HG03575 (cell line): ENCODE measurements at regions not wholly inside any gene's neighbourhood (a gene's known extent, or its start where the extent isn't known, plus 50 kb on each side); places are given as distances from the start of the nearest gene placed in this dataset.
A peak's percentile ranks its signal among the peaks of the same experiment; 100 is the strongest.

ENCODE experiments used
- ATAC-seq: cut with Tn5 transposase; IDR thresholded peaks from one replicate; pipeline ENCODE4 v1.9.1; 2021; ENCODE audit not compliant: unreplicated experiment, insufficient number of reproducible peaks, low FRiP score; ENCODE audit errors: extremely low read depth

DNA sequence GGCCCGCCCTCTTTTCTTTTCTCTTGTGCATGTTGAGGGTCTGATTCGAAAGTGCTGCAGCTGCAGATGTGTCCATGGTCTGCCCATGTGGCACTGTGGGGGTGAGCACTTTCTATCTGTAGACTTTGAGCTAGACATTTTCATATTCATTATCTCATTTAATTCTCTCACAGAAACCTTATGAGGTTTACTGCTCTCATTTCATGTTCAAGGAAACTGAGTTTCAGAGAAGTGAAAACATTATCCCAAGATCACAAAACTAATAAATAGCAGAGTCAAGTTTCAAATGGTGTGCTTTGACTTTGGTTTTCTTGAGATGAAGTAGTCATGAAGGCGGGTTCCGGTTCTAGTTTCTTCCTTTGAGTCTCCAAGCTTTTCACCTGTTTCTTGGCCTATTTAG lies 536.5 kb upstream of the ZNF462 start:
- ATAC-seq = no peak

DNA sequence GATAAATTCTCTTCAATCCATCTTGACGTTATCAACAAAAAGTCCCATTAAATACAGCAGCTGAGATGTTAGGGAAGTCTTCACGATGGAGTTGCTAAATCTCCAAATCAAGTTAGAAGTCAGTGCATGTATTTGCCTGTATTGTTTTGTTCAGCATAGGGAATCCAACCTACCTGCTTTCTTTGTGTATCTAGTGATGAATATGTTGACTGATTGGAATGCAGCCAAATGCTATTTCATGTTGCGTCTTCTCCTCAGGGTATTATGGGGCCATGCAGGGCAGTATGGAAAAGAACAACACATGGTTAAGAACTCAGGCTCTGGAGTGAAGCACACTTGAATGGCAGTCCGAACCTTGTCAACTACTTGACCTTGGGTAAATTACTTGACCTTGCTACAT lies 529.5 kb upstream of the ZNF462 start:
- no peak for ATAC-seq

DNA sequence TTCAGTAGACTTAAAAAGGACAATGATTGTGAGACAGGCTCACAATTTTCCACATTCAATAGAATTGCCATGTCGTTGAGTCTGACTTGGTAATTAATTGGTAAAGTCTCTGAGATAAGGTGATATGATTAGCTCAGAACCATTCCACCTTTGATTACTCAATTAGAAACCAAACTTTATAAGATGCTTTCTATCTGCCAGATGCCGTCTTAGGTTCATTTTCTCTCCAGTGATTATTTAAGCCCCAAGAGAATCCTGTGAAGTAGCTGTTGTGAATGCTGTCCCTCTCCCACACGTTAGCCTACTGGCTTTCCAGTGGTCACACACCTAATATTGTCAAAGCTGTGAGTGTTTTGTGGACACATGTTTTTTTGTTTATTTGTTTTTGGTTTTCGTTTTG lies 528.9 kb upstream of the ZNF462 start:
- no peak for ATAC-seq

- ATAC-seq = no peak
Measured at GRCh38 chr9:106339882-106340281, 523.1 kb upstream of the ZNF462 start.

- no peak for ATAC-seq
Measured at GRCh38 chr9:106350777-106351176, 512.2 kb upstream of the ZNF462 start.

GRCh38 chr9:106356924-106357323 lies 506.0 kb upstream of the ZNF462 start:
- no peak for ATAC-seq

DNA sequence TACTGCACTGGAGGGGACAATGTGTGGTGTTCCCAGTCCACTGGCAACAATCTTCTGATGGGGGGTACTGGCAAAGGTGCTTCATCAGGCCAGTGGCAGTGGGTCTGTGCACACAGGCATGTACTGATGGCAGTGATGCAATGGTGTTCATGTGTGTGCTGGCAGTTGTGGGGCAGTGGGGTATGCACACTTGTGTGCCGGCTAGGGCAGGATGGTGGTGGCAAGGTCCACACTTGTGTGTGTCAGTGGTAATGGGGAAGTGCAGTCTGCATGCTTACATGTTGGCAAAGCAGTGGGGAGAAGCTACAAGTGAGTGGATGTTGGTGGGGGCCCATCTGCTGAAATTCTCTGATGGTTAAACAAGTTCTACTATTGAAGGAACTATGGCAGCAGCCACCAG lies 504.6 kb upstream of the ZNF462 start:
- ATAC-seq = no peak

DNA sequence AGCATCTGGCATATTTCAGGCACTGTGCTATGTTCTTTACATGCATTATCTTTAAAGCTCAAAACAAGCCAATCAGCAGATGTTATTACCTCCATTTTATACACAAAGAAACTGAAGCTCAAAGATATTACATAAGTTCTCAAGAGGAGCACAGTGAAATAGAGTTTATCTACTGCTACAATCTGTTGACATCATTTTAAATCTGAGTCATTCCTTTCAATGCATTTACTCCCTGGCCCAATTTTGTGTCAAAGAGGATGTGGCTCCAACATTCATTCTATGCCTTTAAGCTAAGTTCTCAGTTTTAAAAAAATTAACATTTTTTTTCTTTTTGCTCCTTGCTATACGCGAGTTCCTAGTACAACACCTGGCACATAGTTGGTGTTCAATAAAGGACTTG lies 486.3 kb upstream of the ZNF462 start:
- no peak for ATAC-seq

DNA sequence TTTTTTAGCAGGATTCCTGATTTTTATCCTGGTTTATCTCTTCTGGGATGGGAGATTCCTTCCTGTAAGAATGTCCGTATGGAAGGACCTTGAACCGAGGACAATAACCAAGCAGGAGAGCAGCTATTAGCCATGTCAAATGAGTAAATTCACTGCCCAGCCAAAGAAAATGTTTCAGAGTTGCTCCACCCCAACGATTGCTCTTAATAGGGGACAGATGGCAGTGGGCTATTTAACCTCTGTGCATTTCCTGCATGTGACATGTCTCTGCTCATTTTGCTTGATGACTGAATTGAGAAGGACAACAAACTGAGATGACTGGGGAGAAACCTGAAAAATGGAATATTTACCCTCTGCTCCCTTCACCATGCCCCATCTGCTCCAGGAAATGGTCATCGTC lies 479.9 kb upstream of the ZNF462 start:
- ATAC-seq = no peak

DNA sequence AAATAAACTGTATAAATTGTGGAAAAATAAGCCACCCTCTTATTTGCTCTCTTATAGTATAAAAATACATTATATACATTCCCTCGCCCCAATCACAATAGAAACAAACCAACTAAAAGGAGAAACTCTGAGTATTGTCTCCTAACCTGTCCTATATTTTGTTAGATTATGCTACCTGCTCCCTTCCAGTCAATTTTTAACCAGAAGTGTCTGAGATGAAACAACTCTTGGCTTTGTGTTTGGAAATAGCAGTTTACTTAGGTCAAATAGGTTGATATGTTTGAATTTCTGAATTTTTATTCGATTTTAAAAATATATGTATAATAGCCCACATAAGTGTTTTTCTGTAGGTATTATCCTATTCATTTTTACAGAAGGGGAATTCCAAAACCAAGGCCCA lies 475.0 kb upstream of the ZNF462 start:
- no peak for ATAC-seq

- no peak for ATAC-seq
Measured at GRCh38 chr9:106393226-106393625, 469.7 kb upstream of the ZNF462 start.

- ATAC-seq = no peak
Measured at GRCh38 chr9:106400170-106400569, 462.8 kb upstream of the ZNF462 start.

- no peak for ATAC-seq
Measured at GRCh38 chr9:106400950-106401349, 462.0 kb upstream of the ZNF462 start.

DNA sequence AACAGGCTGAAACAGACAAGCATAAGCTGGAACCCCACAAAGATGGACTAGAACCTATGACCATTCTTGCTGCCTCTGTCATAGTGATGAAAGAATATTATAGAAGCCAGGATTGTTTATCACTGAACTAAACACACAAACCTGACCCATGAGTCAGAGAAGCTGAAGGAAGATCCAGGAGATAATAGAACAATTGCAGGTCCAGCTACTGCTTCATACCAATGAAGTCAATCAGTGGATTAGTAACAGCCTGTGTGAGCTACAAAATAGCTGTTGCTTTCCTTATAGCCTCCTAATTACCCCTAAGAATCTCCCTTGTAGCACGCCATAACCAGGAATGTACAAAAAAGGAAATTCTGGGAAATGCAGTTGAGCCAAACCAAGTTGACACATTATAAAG lies 459.9 kb upstream of the ZNF462 start:
- no peak for ATAC-seq

DNA sequence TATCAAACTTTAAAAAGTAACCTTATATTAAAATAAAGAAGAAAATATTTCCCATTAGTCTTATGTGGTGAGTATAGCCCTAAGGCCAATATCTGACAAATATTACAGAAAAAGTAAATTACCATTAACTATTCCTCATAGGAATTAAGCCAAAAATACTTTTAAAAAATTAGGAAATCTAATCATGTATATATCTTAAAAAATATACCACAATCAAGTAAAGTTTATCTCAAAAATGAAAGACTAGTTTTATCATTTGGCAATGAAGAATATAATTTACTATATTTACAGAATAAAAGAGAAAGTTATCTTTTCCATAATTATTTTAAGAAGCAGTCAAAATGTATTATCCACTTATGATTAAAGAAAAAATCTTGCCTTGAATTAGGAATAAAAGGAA lies 458.8 kb upstream of the ZNF462 start:
- no peak for ATAC-seq

- ATAC-seq = no peak
Measured at GRCh38 chr9:106405871-106406435, 457.0 kb upstream of the ZNF462 start.

DNA sequence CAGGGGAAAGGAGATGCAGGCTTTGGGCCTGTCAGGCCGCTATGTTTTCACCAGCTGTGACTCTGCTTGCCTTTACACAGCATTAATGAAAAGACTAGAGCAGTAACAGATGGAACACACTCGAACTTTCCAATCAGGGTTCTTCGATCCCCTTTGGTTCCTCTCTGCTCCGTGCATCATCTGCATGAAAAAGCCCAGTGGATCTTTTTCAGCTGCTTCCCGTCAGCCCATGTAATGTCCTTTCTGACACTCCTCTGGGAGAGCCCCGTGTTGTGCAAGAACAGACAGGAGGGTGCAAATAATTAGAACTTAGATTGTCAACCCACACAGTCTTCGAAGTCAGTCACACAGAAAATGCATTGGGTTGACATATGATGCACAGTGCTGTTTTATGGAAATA lies 448.9 kb upstream of the ZNF462 start:
- no peak for ATAC-seq

DNA sequence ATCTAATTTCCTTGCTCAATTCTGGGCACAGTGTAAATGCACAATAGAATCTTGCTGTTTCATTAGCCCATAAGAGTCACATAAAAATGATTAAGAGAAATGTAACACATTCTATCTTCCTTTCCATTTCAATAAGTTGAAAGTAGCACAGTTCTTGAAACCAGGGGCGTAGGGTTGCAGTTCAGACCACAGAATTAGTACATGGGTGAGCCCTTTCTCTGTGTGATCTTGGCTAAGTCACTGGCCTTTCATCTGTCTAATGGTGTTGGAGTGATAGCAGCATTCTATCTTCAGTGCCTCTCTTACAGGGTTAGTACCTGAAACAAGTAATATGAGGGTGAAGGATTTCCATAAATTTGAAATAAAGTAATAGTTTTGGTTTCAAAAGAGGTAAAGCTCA lies 445.3 kb upstream of the ZNF462 start:
- no peak for ATAC-seq

DNA sequence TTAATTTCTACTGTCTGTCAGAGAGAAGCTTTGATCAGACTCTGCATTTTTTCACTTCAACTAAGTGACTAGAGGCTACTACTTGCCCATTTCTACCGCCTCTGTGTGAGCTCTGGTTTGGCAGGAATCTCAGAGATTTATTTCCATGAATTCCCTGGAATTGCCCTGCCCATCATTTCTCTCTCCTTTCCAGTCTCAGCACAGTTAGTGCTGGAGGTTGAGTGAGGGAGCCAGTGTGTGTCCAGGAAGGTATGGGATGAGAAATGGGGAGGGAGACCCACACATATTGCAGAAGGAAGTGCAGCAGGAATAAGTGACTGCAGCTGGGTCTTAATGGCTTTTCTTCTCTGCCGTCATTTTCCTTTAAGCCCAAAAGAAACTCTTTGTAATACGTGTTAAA lies 443.1 kb upstream of the ZNF462 start:
- no peak for ATAC-seq

- ATAC-seq = peak; percentile 64
Measured at GRCh38 chr9:106420511-106420944, 442.4 kb upstream of the ZNF462 start.

GRCh38 chr9:106421772-106422171 lies 441.2 kb upstream of the ZNF462 start:
- peak; percentile 47 for ATAC-seq

- ATAC-seq = no peak
Measured at GRCh38 chr9:106423575-106423974, 439.4 kb upstream of the ZNF462 start.
